ENCODE measurements at regions not wholly inside any gene's neighbourhood (a gene's known extent, or its start where the extent isn't known, plus 50 kb on each side); places are given as distances from the start of the nearest gene placed in this dataset.

GRCh38 chr7:68146983-68147382 lies 1150.3 kb downstream of the TYW1 start:
- Histone ChIP-seq H3K27ac (ENCODE audit: low read depth, low read length) (no peak overlapping the region), H3K4me3 (ENCODE audit: low read depth, low read length) (no peak overlapping the region), H3K36me3 (ENCODE audit: control insufficient read depth, insufficient read depth, low read length) (no peaks in the 10 kb centered on the region), H3K27me3 (ENCODE audit: control insufficient read depth, insufficient read depth, low read length) (no peaks in the 10 kb centered on the region), H3K4me1 (ENCODE audit: control insufficient read depth, insufficient read depth, low read length) (no peaks in the 10 kb centered on the region), H3K9me3 (ENCODE audit: control insufficient read depth, insufficient read depth, low read length) (peaks cover 3% of the 10 kb centered on the region)
- peak in 2 of 6 donors; percentile 79 to 93 for DNase-seq (ENCODE audit: low read depth in 4 of 6, low spot score in 6 of 6)
- no CpG with 5 or more reads among the region's 1 CpG for WGBS (ENCODE audit: insufficient coverage)

- Histone ChIP-seq H3K4me3 (ENCODE audit: low read depth, low read length) (no peak overlapping the region), H3K4me1 (ENCODE audit: control insufficient read depth, insufficient read depth, low read length) (no peaks in the 10 kb centered on the region), H3K27ac (ENCODE audit: low read depth, low read length) (no peak overlapping the region), H3K36me3 (ENCODE audit: control insufficient read depth, insufficient read depth, low read length) (no peaks in the 10 kb centered on the region), H3K27me3 (ENCODE audit: control insufficient read depth, insufficient read depth, low read length) (no peaks in the 10 kb centered on the region), H3K9me3 (ENCODE audit: control insufficient read depth, insufficient read depth, low read length) (peaks cover 3% of the 10 kb centered on the region)
- 65% methylated on average over 2 of the region's 3 CpGs for WGBS (ENCODE audit: insufficient coverage)
- peak in 2 of 6 donors; percentile 57 to 82 for DNase-seq (ENCODE audit: low read depth in 4 of 6, low spot score in 6 of 6)
Measured at GRCh38 chr7:68147614-68148238, 1151.1 kb downstream of the TYW1 start.

- Histone ChIP-seq H3K27ac (ENCODE audit: low read depth, low read length) (no peak overlapping the region), H3K4me1 (ENCODE audit: control insufficient read depth, insufficient read depth, low read length) (no peaks in the 10 kb centered on the region), H3K9me3 (ENCODE audit: control insufficient read depth, insufficient read depth, low read length) (no peaks in the 10 kb centered on the region), H3K27me3 (ENCODE audit: control insufficient read depth, insufficient read depth, low read length) (no peaks in the 10 kb centered on the region), H3K4me3 (ENCODE audit: low read depth, low read length) (no peak overlapping the region), H3K36me3 (ENCODE audit: control insufficient read depth, insufficient read depth, low read length) (no peaks in the 10 kb centered on the region)
- no peak for DNase-seq (ENCODE audit: low read depth in 4 of 6, low spot score in 6 of 6)
- WGBS (ENCODE audit: insufficient coverage) = no CpG with 5 or more reads among the region's 2 CpGs
Measured at GRCh38 chr7:68148440-68148839, 1151.8 kb downstream of the TYW1 start.

GRCh38 chr7:68152205-68152604 lies 1155.6 kb downstream of the TYW1 start:
- H3K4me3 ChIP-seq (ENCODE audit: low read depth, low read length) = no peak overlapping the region

GRCh38 chr7:68155676-68156075 lies 1159.0 kb downstream of the TYW1 start:
- no peaks in the 10 kb centered on the region for H3K36me3 ChIP-seq (ENCODE audit: control insufficient read depth, insufficient read depth, low read length)
- no peak for DNase-seq (ENCODE audit: low read depth in 4 of 6, low spot score in 6 of 6)
- no peak overlapping the region for H3K4me3 ChIP-seq (ENCODE audit: low read depth, low read length)
- WGBS (ENCODE audit: insufficient coverage) = no CpG with 5 or more reads among the region's 2 CpGs
- no peak overlapping the region for H3K27ac ChIP-seq (ENCODE audit: low read depth, low read length)
- peaks cover 3% of the 10 kb centered on the region for H3K9me3 ChIP-seq (ENCODE audit: control insufficient read depth, insufficient read depth, low read length)
- no peaks in the 10 kb centered on the region for H3K4me1 ChIP-seq (ENCODE audit: control insufficient read depth, insufficient read depth, low read length)
- H3K27me3 ChIP-seq (ENCODE audit: control insufficient read depth, insufficient read depth, low read length) = no peaks in the 10 kb centered on the region

More at GRCh38 chr7:68152205-68152604, 1155.6 kb downstream of the TYW1 start:
- H3K27me3 ChIP-seq (ENCODE audit: control insufficient read depth, insufficient read depth, low read length) = no peaks in the 10 kb centered on the region
- 100% methylated on average over 1 of the region's 2 CpGs for WGBS (ENCODE audit: insufficient coverage)
- DNase-seq (ENCODE audit: low read depth in 4 of 6, low spot score in 6 of 6) = no peak
- peaks cover 3% of the 10 kb centered on the region for H3K9me3 ChIP-seq (ENCODE audit: control insufficient read depth, insufficient read depth, low read length)
- H3K4me1 ChIP-seq (ENCODE audit: control insufficient read depth, insufficient read depth, low read length) = no peaks in the 10 kb centered on the region
- H3K36me3 ChIP-seq (ENCODE audit: control insufficient read depth, insufficient read depth, low read length) = no peaks in the 10 kb centered on the region
- no peak overlapping the region for H3K27ac ChIP-seq (ENCODE audit: low read depth, low read length)

- peak in 1 of 6 donors; percentile 3 for DNase-seq (ENCODE audit: low read depth in 4 of 6, low spot score in 6 of 6)
- Histone ChIP-seq H3K4me3 (ENCODE audit: low read depth, low read length) (no peak overlapping the region), H3K27ac (ENCODE audit: low read depth, low read length) (no peak overlapping the region), H3K9me3 (ENCODE audit: control insufficient read depth, insufficient read depth, low read length) (peaks cover 3% of the 10 kb centered on the region), H3K36me3 (ENCODE audit: control insufficient read depth, insufficient read depth, low read length) (no peaks in the 10 kb centered on the region), H3K27me3 (ENCODE audit: control insufficient read depth, insufficient read depth, low read length) (no peaks in the 10 kb centered on the region), H3K4me1 (ENCODE audit: control insufficient read depth, insufficient read depth, low read length) (no peaks in the 10 kb centered on the region)
- no CpG with 5 or more reads among the region's 2 CpGs for WGBS (ENCODE audit: insufficient coverage)
Measured at GRCh38 chr7:68158686-68159295, 1162.2 kb downstream of the TYW1 start.

- Histone ChIP-seq H3K4me1 (ENCODE audit: control insufficient read depth, insufficient read depth, low read length) (no peaks in the 10 kb centered on the region), H3K4me3 (ENCODE audit: low read depth, low read length) (no peak overlapping the region), H3K36me3 (ENCODE audit: control insufficient read depth, insufficient read depth, low read length) (no peaks in the 10 kb centered on the region), H3K27me3 (ENCODE audit: control insufficient read depth, insufficient read depth, low read length) (no peaks in the 10 kb centered on the region), H3K27ac (ENCODE audit: low read depth, low read length) (no peak overlapping the region), H3K9me3 (ENCODE audit: control insufficient read depth, insufficient read depth, low read length) (no peaks in the 10 kb centered on the region)
- no peak for DNase-seq (ENCODE audit: low read depth in 4 of 6, low spot score in 6 of 6)
- WGBS (ENCODE audit: insufficient coverage) = 94% methylated on average over 3 of the region's 8 CpGs
Measured at GRCh38 chr7:68162712-68163111, 1166.1 kb downstream of the TYW1 start.

- no peak overlapping the region for H3K27ac ChIP-seq (ENCODE audit: low read depth, low read length)
- no peaks in the 10 kb centered on the region for H3K27me3 ChIP-seq (ENCODE audit: control insufficient read depth, insufficient read depth, low read length)
- no peak overlapping the region for H3K4me3 ChIP-seq (ENCODE audit: low read depth, low read length)
- no peaks in the 10 kb centered on the region for H3K36me3 ChIP-seq (ENCODE audit: control insufficient read depth, insufficient read depth, low read length)
- no peaks in the 10 kb centered on the region for H3K4me1 ChIP-seq (ENCODE audit: control insufficient read depth, insufficient read depth, low read length)
- WGBS (ENCODE audit: insufficient coverage) = no CpG with 5 or more reads among the region's 3 CpGs
- DNase-seq (ENCODE audit: low read depth in 4 of 6, low spot score in 6 of 6) = peak in 2 of 6 donors; percentile 84 to 85
- no peaks in the 10 kb centered on the region for H3K9me3 ChIP-seq (ENCODE audit: control insufficient read depth, insufficient read depth, low read length)
Measured at GRCh38 chr7:68166525-68166924, 1169.9 kb downstream of the TYW1 start.

- no peaks in the 10 kb centered on the region for H3K36me3 ChIP-seq (ENCODE audit: control insufficient read depth, insufficient read depth, low read length)
- DNase-seq (ENCODE audit: low read depth in 4 of 6, low spot score in 6 of 6) = peak in 1 of 6 donors; percentile 33
- H3K4me1 ChIP-seq (ENCODE audit: control insufficient read depth, insufficient read depth, low read length) = no peaks in the 10 kb centered on the region
- no peaks in the 10 kb centered on the region for H3K9me3 ChIP-seq (ENCODE audit: control insufficient read depth, insufficient read depth, low read length)
- H3K4me3 ChIP-seq (ENCODE audit: low read depth, low read length) = no peak overlapping the region
- WGBS (ENCODE audit: insufficient coverage) = 70% methylated on average over 7 of the region's 7 CpGs
- H3K27ac ChIP-seq (ENCODE audit: low read depth, low read length) = no peak overlapping the region
- no peaks in the 10 kb centered on the region for H3K27me3 ChIP-seq (ENCODE audit: control insufficient read depth, insufficient read depth, low read length)
Measured at GRCh38 chr7:68173513-68173912, 1176.9 kb downstream of the TYW1 start.

GRCh38 chr7:68176974-68177373 lies 1180.3 kb downstream of the TYW1 start:
- Histone ChIP-seq H3K27me3 (ENCODE audit: control insufficient read depth, insufficient read depth, low read length) (no peaks in the 10 kb centered on the region), H3K9me3 (ENCODE audit: control insufficient read depth, insufficient read depth, low read length) (no peaks in the 10 kb centered on the region), H3K36me3 (ENCODE audit: control insufficient read depth, insufficient read depth, low read length) (no peaks in the 10 kb centered on the region), H3K4me1 (ENCODE audit: control insufficient read depth, insufficient read depth, low read length) (no peaks in the 10 kb centered on the region), H3K4me3 (ENCODE audit: low read depth, low read length) (no peak overlapping the region), H3K27ac (ENCODE audit: low read depth, low read length) (no peak overlapping the region)
- peak; percentile 40 to 92 (median 63) for DNase-seq (ENCODE audit: low read depth in 4 of 6, low spot score in 6 of 6)
- 29% methylated on average over 8 of the region's 9 CpGs for WGBS (ENCODE audit: insufficient coverage)

Data from spinal cord (tissue), 9 donors.